H1 (cell line): ENCODE measurements at regions not wholly inside any gene's neighbourhood (a gene's known extent, or its start where the extent isn't known, plus 50 kb on each side); places are given as distances from the start of the nearest gene placed in this dataset.

Source experiments
- CTCF ChIA-PET: fragments of 300-600 bp; sonication (Branson Sonifier 250); formaldehyde crosslinking; loops from one replicate; lab custom pipeline; 2021; ENCODE audit not compliant: partially characterized antibody; lab: Charles Lee
- POLR2A ChIA-PET: fragments of 300-600 bp; sonication (Branson Sonifier 250); formaldehyde crosslinking; loops from one replicate; lab custom pipeline; 2021; ENCODE audit warnings: inconsistent platforms; ENCODE audit not compliant: partially characterized antibody; lab: Charles Lee
- DNase-seq, 2 experiments: peaks; one replicate each; pipeline versions ENCODE4 v3.0.0 to v3.0.0-alpha.2; 2010 to 2022; ENCODE audit warnings: low spot score in 2 of 2, low read depth in 1 of 2, mixed read lengths in 1 of 2
- FAIRE-seq: peaks from 2 replicates; lab custom pipeline; 2011; peaks lifted over from hg19 to GRCh38; lab: Jason Lieb, UNC
- H2AFZ ChIP-seq: 2 replicates; pipeline ENCODE4 v1.8.1; 2012; ENCODE audit warnings: low read length, inconsistent platforms
- H2AK5ac ChIP-seq: 2 replicates; pipeline ENCODE4 v1.6.1; 2013; ENCODE audit warnings: low read depth, low read length
- H2BK120ac ChIP-seq: replicated peaks from 2 replicates; pipeline ENCODE3; 2013; ENCODE audit warnings: low read depth, low read length, inconsistent platforms
- H2BK12ac ChIP-seq: 2 replicates; pipeline ENCODE4 v1.6.1; 2013; ENCODE audit warnings: low read depth, low read length
- H2BK15ac ChIP-seq: 2 replicates; pipeline ENCODE4 v1.6.1; 2013; ENCODE audit warnings: low read length
- H2BK20ac ChIP-seq: 2 replicates; pipeline ENCODE4 v1.6.1; 2013; ENCODE audit warnings: low read length
- H2BK5ac ChIP-seq: 2 replicates; pipeline ENCODE4 v1.6.1; 2013; ENCODE audit warnings: low read depth, low read length
- H3K14ac ChIP-seq: 2 replicates; pipeline ENCODE4 v1.6.1; 2013; ENCODE audit warnings: inconsistent platforms; ENCODE audit not compliant: insufficient read length
- H3K18ac ChIP-seq: 2 replicates; pipeline ENCODE4 v1.6.1; 2013; ENCODE audit warnings: low read length; ENCODE audit errors: extremely low read depth
- H3K23ac ChIP-seq: 2 replicates; pipeline ENCODE4 v1.6.1; 2013; ENCODE audit warnings: inconsistent platforms; ENCODE audit not compliant: insufficient read length
- H3K23me2 ChIP-seq: 2 replicates; pipeline ENCODE4 v1.6.1; 2013; ENCODE audit warnings: low read depth, low read length
- H3K27ac ChIP-seq: 2 replicates; pipeline ENCODE4 v1.6.1; 2011; ENCODE audit warnings: low read depth, low read length, inconsistent platforms
- H3K27me3 ChIP-seq, 4 experiments: replicated peaks in 1 of 4; 1 replicate in 1 of 4; 2 replicates in 3 of 4; pipeline versions ENCODE4 v1.6.1 to v1.8.1; 2011 to 2013; ENCODE audit warnings: low read length in 3 of 4, mild to moderate bottlenecking in 3 of 4, inconsistent platforms in 2 of 4, mixed read lengths in 2 of 4, moderate library complexity in 1 of 4; ENCODE audit not compliant: control insufficient read depth in 3 of 4, insufficient read depth in 3 of 4; ENCODE audit errors: extremely low read depth in 1 of 4
- H3K36me3 ChIP-seq, 4 experiments: 2 replicates each; pipeline versions ENCODE4 v1.6.1 to v1.8.1; 2011 to 2013; ENCODE audit warnings: mild to moderate bottlenecking in 4 of 4, low read length in 3 of 4, moderate library complexity in 2 of 4, control low read depth in 1 of 4, inconsistent platforms in 1 of 4; ENCODE audit not compliant: insufficient read depth in 4 of 4, control insufficient read depth in 2 of 4
- H3K4ac ChIP-seq: replicated peaks from 2 replicates; pipeline ENCODE3; 2013; ENCODE audit warnings: low read length, low read depth, mixed read lengths, inconsistent platforms; ENCODE audit not compliant: insufficient read length
- H3K4me1 ChIP-seq, 4 experiments: replicated peaks in 1 of 4; 1 replicate in 1 of 4; 2 replicates in 3 of 4; pipeline versions ENCODE4 v1.6.1 to v1.8.1; 2011 to 2013; ENCODE audit warnings: low read length in 3 of 4, inconsistent platforms in 2 of 4, mixed read lengths in 1 of 4; ENCODE audit not compliant: insufficient read depth in 4 of 4, control insufficient read depth in 3 of 4
- H3K4me2 ChIP-seq, 2 experiments: 2 replicates each; pipeline versions ENCODE4 v1.6.1 to v1.8.1; 2011 to 2013; ENCODE audit warnings: low read depth in 2 of 2, low read length in 2 of 2, control low read depth in 1 of 2, inconsistent platforms in 1 of 2, mild to moderate bottlenecking in 1 of 2; ENCODE audit not compliant: insufficient read depth in 1 of 2
- H3K4me3 ChIP-seq, 4 experiments: fragments of 200-600, 300-600 bp in 1 of 4; sonication (generic), shearing (Covaris generic), sonication (Bioruptor Twin) in 1 of 4; 2 replicates each; pipeline versions ENCODE4 v1.5.1 to v1.8.1; 2011 to 2016; ENCODE audit warnings: low read length in 4 of 4, low read depth in 3 of 4, control low read depth in 2 of 4, inconsistent platforms in 2 of 4, mild to moderate bottlenecking in 2 of 4, mixed read lengths in 1 of 4, moderate library complexity in 1 of 4; ENCODE audit not compliant: insufficient read depth in 2 of 4; ENCODE audit errors: extremely low read depth in 1 of 4
- H3K56ac ChIP-seq: replicated peaks from 2 replicates; pipeline ENCODE3; 2013; ENCODE audit warnings: low read depth, mild to moderate bottlenecking, mixed read lengths, low read length, inconsistent platforms; ENCODE audit not compliant: insufficient read length
- H3K79me1 ChIP-seq: 2 replicates; pipeline ENCODE4 v1.6.1; 2013; ENCODE audit warnings: low read depth, low read length, control low read depth
- H3K79me2 ChIP-seq, 2 experiments: 2 replicates each; pipeline versions ENCODE4 v1.6.1 to v1.8.1; 2012 to 2013; ENCODE audit warnings: low read length in 2 of 2, mild to moderate bottlenecking in 2 of 2, inconsistent platforms in 1 of 2; ENCODE audit not compliant: insufficient read depth in 2 of 2, control insufficient read depth in 1 of 2
- H3K9ac ChIP-seq, 4 experiments: replicated peaks in 1 of 4; 1 replicate in 1 of 4; 2 replicates in 3 of 4; pipeline versions ENCODE4 v1.6.1 to v1.8.1; 2011 to 2013; ENCODE audit warnings: low read depth in 3 of 4, low read length in 3 of 4, control low read depth in 2 of 4, mild to moderate bottlenecking in 2 of 4, moderate library complexity in 2 of 4, inconsistent platforms in 1 of 4; ENCODE audit errors: extremely low read depth in 1 of 4
- H3K9me3 ChIP-seq, 2 experiments: 2 replicates each; pipeline versions ENCODE4 v1.6.1 to v1.8.1; 2012 to 2013; ENCODE audit warnings: mild to moderate bottlenecking in 2 of 2, moderate library complexity in 2 of 2, control low read depth in 1 of 2, inconsistent platforms in 1 of 2, low read depth in 1 of 2, low read length in 1 of 2, mixed read lengths in 1 of 2; ENCODE audit not compliant: insufficient read depth in 2 of 2
- H4K20me1 ChIP-seq, 2 experiments: replicated peaks in 1 of 2; 2 replicates each; pipeline versions ENCODE3 to v1.8.1; 2011 to 2013; ENCODE audit warnings: inconsistent platforms in 2 of 2, low read length in 2 of 2, mild to moderate bottlenecking in 1 of 2; ENCODE audit not compliant: insufficient read depth in 2 of 2, control insufficient read depth in 1 of 2
- H4K5ac ChIP-seq: 2 replicates; pipeline ENCODE4 v1.6.1; 2013; ENCODE audit warnings: low read length, low read depth, mixed read lengths, inconsistent platforms; ENCODE audit not compliant: insufficient read length
- H4K8ac ChIP-seq: 2 replicates; pipeline ENCODE4 v1.8.0; 2013; ENCODE audit warnings: mild to moderate bottlenecking, moderate library complexity, low read length, inconsistent platforms; ENCODE audit not compliant: insufficient read depth; ENCODE audit errors: extremely low read depth
- H4K91ac ChIP-seq: replicated peaks from 2 replicates; pipeline ENCODE3; 2013; ENCODE audit warnings: low read length, mixed read lengths, inconsistent platforms; ENCODE audit not compliant: insufficient read length
- ASH2L ChIP-seq: fragments of 200-600, 300-600 bp; sonication (generic); IDR thresholded peaks from one replicate; pipeline ENCODE4 v1.7.1; 2017; ENCODE audit warnings: low read length
- ATF2 ChIP-seq: IDR thresholded peaks from 2 replicates; pipeline ENCODE4 v1.6.1; 2012; ENCODE audit warnings: low read length, inconsistent platforms
- BACH1 ChIP-seq: IDR thresholded peaks from 2 replicates; pipeline ENCODE4 v1.6.1; 2012; ENCODE audit warnings: low read length, improper control_type of control experiment
- CHD1 ChIP-seq: IDR thresholded peaks from 2 replicates; pipeline ENCODE4 v1.6.1; 2012; ENCODE audit warnings: low read depth, low read length, improper control_type of control experiment
- E2F6 ChIP-seq: IDR thresholded peaks from 2 replicates; pipeline ENCODE4 v1.6.1; 2012; ENCODE audit warnings: inconsistent platforms
- GTF2F1 ChIP-seq: IDR thresholded peaks from 2 replicates; pipeline ENCODE4 v1.6.1; 2012; ENCODE audit warnings: low read depth, low read length, improper control_type of control experiment, borderline replicate concordance
- JUND ChIP-seq: IDR thresholded peaks from 2 replicates; pipeline ENCODE4 v1.6.1; 2011; ENCODE audit warnings: mild to moderate bottlenecking, improper control_type of control experiment, low read length
- KDM5A ChIP-seq: fragments of 200-600 bp; IDR thresholded peaks from 2 replicates; pipeline ENCODE4 v1.7.1; 2012; ENCODE audit warnings: mild to moderate bottlenecking, low read length, inconsistent platforms, mixed read lengths
- NRF1 ChIP-seq: IDR thresholded peaks from 2 replicates; pipeline ENCODE4 v1.6.1; 2011; ENCODE audit warnings: mild to moderate bottlenecking, low read depth, low read length, improper control_type of control experiment
- RFX5 ChIP-seq: IDR thresholded peaks from 2 replicates; pipeline ENCODE4 v1.6.1; 2011; ENCODE audit warnings: low read depth, low read length, improper control_type of control experiment, borderline replicate concordance
- RNF2 ChIP-seq: fragments of 200-900, 300-1000 bp; sonication (generic); IDR thresholded peaks from 2 replicates; pipeline ENCODE4 v1.7.1; 2016; ENCODE audit warnings: borderline replicate concordance, low read depth, mild to moderate bottlenecking, antibody characterized with exemption, low read length; ENCODE audit not compliant: poor library complexity, severe bottlenecking; ENCODE audit errors: missing control alignments
- SIX5 ChIP-seq: IDR thresholded peaks from 2 replicates; pipeline ENCODE4 v1.6.1; 2011; ENCODE audit warnings: mild to moderate bottlenecking, low read depth, low read length
- SP1 ChIP-seq: IDR thresholded peaks from 2 replicates; pipeline ENCODE4 v1.6.1; 2011; ENCODE audit warnings: low read depth, low read length
- WGBS, 2 experiments: shearing (Covaris generic) in 1 of 2; methylation state at CpG; one replicate each; pipeline versions ENCODE4 v1.1.6 to v1.1.7; 2013 to 2015; ENCODE audit warnings: low lambda C conversion rate in 2 of 2, mixed read lengths in 2 of 2, inconsistent platforms in 1 of 2, low coverage in 1 of 2, missing lambda C conversion rate in 1 of 2; ENCODE audit not compliant: insufficient replicate concordance in 2 of 2, insufficient coverage in 1 of 2, insufficient read length in 1 of 2; ENCODE audit errors: extremely low coverage in 1 of 2, missing lambda C conversion rate in 1 of 2; 5-methylcytosine and 5-hydroxymethylcytosine counted together

DNA sequence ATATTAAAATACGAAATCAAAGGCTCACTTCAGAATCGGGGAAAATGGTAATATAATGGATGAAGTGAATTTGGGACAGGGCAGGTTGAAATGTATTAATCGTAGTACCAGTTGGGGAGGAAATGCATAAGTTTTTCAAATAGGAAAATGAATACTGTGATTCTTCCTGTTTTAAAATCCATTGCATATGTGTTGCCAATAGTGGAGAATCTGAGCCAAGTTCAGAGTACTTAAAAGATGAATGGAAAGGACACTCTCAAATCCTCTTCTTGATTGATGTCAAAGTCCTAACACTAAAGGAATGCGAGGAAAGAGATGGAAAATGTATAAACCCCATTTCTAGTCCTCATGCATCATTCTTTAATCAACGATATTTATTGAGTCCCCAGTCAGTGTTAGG, 160.9 kb upstream of the CCNG1 start:
- no peaks in the 10 kb centered on the region for H3K36me3 ChIP-seq
- no peak overlapping the region for H2AFZ ChIP-seq
- no peak overlapping the region for H2BK15ac ChIP-seq
- no peak overlapping the region for H3K4me3 ChIP-seq
- H3K23ac ChIP-seq, result no peak overlapping the region
- no peak for FAIRE-seq
- H2BK12ac ChIP-seq, result no peak overlapping the region
- H2AK5ac ChIP-seq, result no peak overlapping the region
- no peak overlapping the region for H3K14ac ChIP-seq
- H4K20me1 ChIP-seq, result no peaks in the 10 kb centered on the region
- H4K5ac ChIP-seq, result no peak overlapping the region
- H3K4me2 ChIP-seq, result no peak overlapping the region
- H3K23me2 ChIP-seq, result no peaks in the 10 kb centered on the region
- DNase-seq, result no peak
- no peak overlapping the region for H2BK20ac ChIP-seq
- H3K9me3 ChIP-seq, result no peaks in the 10 kb centered on the region
- no peak overlapping the region for H2BK5ac ChIP-seq
- ChIA-PET POLR2A (no interaction called here), CTCF (no interaction called here)
- H3K56ac ChIP-seq, result no peak overlapping the region
- H3K79me1 ChIP-seq, result no peaks in the 10 kb centered on the region
- H3K27ac ChIP-seq, result no peak overlapping the region
- 92% methylated on average over 5 of the region's 5 CpGs; no CpG with 5 or more reads in 1 of the 2 experiments for WGBS, 2 experiments
- H3K18ac ChIP-seq, result no peak overlapping the region
- H3K79me2 ChIP-seq, result no peaks in the 10 kb centered on the region
- H4K8ac ChIP-seq, result no peak overlapping the region
- no peak overlapping the region for H4K91ac ChIP-seq
- no peak overlapping the region for H3K9ac ChIP-seq
- H3K4ac ChIP-seq, result no peak overlapping the region
- H2BK120ac ChIP-seq, result no peak overlapping the region
- H3K4me1 ChIP-seq, result no peaks in the 10 kb centered on the region
- H3K27me3 ChIP-seq, result no peaks in the 10 kb centered on the region
- TF ChIP-seq CHD1 (no peak), SIX5 (no peak), E2F6 (no peak), RNF2 (no peak), RFX5 (no peak), ASH2L (no peak), KDM5A (no peak), NRF1 (no peak), BACH1 (no peak), SP1 (no peak), GTF2F1 (no peak), JUND (no peak), ATF2 (no peak)
